GM21360 (cell line): ENCODE measurements at regions not wholly inside any gene's neighbourhood (a gene's known extent, or its start where the extent isn't known, plus 50 kb on each side); places are given as distances from the start of the nearest gene placed in this dataset.
"Not testable (repeated sequence)": the region's sequence is repeated elsewhere in the genome, so short reads cannot be mapped to it uniquely, and the experiment has no call there.

Experiments used
- ATAC-seq: cut with Tn5 transposase; IDR thresholded peaks from one replicate; pipeline ENCODE4 v1.9.1; 2021; ENCODE audit warnings: mild to moderate bottlenecking, moderate library complexity; ENCODE audit not compliant: unreplicated experiment

DNA sequence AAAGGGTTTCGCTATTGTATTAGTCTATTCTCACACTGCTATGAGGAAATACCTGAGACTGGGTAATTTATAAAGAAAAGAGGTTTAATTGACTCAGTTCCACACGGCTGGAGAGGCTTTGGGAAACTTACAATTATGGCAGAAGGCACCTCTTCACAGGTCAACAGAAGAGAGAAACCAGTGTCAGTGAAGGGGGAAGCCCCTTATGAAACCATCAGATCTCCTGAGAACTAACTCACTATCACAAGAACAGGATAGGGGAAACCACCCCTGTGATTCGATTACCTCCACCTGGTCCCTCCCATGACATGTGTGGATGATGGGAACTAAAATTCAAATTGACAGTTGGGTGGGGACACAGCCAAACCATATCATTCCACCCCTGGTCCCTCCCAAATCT lies 589.5 kb downstream of the CENPC start:
- no peak for ATAC-seq

DNA sequence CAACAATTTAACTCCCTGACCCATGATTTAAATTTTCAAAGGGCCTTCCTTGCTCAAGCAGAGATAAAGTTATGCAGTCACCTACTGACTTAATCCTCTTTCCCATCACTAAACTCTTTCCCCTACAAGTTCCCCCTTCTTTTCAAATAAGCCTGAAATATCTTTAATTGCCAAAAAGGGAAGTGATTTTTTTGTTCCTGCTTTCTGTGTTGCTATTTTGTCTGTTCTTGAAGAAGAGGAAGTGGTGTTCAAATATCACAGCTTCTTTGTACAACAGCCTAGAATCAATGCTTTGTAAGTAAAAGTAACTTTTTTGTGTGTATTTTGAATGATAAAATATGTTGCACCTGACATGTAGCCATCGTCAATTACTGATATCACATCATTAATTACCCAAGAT lies 595.9 kb downstream of the CENPC start:
- no peak for ATAC-seq

DNA sequence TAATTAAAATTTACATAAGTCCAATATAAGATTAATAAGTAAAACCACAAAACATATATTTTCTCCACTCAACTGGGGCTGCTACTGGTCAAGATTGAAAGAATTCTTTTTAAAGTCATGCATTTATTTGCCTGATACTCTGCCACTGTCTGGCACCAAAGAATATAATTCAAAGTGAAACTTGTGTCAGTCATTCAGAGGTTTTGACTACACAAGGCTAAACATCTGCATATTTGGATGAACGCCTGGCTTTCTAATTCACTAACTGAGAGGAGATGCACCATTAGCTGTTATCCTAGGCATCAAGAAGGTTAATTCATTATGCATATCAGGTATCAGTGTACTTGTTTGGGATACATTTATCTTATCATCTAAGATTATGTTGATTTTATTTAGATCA lies 598.5 kb downstream of the CENPC start:
- no peak for ATAC-seq

DNA sequence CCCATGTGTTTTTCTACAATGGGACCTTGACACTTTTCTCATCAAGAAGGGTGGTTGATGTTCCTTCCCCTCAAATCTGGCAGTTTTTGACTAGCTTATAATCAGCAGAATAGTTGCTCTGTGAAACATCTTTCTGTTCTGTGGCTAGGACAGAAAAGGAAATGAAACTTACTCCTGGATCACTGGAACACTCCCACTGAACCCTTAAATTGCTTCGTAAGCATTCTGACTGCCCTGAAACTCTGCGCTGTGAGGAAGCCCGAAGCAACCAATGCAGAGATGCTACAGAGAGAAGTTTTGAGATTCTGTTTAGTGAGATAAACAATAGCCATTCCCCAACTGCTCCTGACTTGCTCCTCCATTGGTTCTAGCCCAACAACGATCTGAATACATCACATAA lies 602.2 kb downstream of the CENPC start:
- no peak for ATAC-seq

DNA sequence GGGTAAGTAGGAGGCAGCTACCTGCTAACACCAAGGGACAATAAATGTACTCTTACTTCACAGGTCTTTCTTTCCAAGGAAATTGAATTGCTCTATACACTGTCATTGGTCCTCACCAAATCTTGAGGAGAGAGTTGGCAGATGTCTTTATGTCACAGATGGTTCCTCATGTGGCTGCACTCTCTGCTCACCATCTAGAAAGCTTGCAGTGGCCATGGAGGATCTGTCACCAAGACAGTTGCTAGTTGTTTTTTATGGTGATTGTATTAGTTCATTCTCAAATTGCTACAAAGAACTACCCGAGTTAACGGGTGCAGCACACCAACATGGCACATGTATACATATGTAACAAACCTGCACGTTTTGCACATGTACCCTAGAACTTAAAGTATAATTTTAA lies 613.3 kb downstream of the CENPC start:
- not testable (repeated sequence) for ATAC-seq

DNA sequence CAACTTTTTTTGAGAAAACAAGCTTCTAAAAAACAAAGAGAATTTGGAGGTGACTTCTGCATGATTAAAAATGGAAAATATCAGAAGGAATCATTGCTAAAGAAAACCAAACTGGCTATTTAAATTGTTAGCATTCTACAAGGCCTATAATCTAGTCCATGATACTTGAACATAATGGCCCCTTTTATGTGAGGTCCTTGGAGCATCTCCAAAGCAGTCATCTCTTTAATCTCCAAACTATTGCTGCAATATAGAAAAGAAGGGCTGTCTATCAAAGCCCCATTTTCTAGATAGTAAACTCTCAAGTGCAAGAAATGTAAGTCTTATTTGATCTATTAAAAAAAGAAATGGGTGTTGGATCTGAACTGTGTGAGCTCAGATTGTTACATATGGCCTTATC lies 615.1 kb downstream of the CENPC start:
- no peak for ATAC-seq

DNA sequence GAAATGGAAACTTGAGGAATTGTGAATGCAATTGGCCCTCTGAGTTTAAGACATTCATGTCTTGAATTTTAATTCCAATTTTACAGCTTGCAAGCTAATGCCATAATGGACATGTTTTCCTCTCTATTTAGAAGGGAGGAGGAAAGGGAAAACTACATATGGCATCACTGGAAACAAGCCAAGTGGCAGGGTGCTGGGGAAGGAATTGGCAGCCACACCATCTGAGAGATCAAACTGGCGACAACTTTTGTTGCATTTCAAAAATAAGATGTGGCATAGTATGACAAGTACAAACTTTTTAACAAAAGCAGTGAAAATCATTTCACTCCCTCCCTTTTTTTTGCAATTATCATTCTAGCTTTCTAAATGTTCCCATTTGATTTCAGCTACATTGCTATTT lies 615.6 kb downstream of the CENPC start:
- no peak for ATAC-seq

DNA sequence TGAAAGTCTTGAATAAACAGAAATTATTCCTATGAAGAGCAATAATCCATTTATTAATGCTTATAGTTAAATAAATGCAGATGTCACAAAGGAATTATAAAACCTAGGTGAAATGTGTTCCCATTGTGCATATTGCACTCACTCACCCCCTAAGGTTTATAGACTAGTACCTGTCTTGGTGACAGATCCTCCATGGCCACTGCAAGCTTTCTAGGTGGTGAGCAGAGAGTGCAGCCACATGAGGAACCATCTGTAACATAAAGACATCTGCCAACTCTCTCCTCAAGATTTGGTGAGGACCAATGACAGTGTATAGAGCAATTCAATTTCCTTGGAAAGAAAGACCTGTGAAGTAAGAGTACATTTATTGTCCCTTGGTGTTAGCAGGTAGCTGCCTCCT lies 616.4 kb downstream of the CENPC start:
- not testable (repeated sequence) for ATAC-seq

DNA sequence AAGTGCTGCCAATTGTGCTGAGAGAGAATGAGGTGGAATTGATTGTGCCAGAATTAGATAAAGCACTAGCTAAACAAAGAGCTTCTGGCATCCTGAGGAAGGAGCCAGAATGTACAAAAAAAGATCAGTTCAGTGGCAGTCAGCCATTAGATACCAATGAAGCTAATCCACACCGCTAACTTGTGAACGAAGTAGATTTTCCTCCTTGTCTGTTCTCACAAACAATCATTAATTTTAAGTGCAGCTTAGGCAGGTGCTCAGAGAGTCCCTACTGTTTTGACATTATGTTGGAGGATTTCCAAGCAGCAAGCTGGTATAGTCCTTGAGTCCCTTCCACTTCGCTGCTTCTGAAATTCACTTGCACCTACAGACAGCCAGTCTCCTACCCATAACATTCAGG lies 617.4 kb downstream of the CENPC start:
- ATAC-seq: no peak

DNA sequence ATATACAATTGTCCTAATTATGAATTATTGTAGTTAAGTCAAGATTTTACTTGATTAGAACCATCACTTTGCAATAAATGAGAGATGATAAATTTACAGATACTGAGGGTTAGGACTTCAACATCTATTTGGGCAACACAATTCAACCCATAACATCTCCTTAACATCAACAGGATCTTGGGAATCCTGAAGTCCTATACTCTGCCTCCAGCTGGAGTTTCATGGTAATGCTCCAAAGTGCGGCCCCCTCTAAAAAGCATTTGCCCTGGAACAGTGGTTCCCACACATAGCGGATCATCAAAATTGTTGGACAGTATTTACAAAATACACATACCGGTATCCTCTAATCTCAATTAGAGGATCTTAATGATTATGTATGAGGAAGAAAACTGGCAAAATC lies 618.6 kb downstream of the CENPC start:
- no peak for ATAC-seq

DNA sequence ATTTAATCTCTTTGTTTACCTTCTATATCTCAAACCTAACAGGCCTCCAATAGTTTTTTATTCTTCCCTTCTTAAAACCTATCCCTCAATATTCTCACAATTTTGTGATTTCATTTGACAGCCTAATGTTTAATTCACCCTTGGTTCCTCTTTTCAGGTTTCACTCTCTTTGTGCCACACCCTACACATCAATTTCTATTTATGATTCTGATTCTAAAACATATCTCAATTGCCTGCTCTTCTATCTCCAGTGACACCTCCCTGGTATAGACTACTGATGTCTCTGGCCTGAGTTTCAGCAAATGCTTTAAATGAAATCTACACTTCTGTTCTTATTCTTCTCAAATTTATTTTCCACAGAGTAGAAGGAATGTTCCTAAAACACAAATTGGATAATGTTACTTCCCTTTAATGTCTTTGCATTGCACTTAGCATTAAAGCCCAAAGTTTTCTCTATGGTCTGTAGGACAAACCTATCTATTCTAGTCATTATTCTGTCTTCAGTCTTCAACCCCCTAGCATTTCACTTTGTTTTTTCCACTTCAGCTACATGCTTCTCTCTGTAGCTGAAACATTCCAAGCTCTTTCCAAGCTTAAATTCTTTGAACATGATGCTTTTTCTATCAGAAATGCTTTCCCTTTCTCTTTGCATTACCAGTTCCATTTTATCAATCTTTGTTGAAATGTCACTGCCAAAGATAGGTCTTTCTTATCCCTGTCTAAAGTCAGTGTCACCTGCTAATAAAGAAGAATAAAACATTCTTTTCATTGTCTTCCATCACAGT lies 622.0 kb downstream of the CENPC start:
- ATAC-seq: no peak

DNA sequence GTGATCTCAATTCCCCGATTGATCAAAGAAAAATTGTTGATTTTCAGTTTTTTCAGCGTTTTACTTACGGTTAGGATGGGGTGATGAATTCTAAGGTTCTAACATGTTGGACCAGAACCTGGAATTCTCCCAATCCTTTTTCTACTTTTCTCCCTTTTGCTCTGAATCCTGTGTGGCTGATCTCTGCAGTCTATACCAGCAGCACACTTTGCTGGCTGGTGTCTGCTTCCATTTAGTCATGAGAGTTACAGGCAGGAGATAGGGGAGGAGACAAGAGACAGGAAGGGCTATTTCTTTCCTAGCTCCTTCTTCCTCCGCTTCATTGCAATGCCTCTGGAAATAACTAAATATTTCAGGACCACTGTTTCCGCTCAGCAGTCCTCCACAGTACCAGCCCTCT lies 623.9 kb downstream of the CENPC start:
- ATAC-seq: no peak

DNA sequence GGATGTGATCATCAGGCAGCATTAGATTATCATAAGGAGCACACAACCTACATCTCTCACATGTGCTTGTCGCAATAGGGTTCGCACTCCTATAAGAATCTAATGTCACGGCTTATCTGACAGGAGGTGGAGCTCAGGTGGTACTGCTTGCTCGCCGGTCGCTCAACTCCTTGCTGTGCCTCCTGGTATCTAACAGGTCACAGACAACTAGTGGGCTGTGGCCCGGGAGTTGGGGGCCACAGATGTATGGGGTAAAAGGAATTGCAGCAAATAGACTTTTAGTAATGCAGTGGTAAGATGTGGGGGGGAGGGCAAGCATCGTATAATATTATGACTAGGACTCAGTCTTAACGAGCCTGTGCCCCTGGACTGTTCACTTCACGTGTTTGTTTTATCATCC lies 624.8 kb downstream of the CENPC start:
- ATAC-seq: no peak

DNA sequence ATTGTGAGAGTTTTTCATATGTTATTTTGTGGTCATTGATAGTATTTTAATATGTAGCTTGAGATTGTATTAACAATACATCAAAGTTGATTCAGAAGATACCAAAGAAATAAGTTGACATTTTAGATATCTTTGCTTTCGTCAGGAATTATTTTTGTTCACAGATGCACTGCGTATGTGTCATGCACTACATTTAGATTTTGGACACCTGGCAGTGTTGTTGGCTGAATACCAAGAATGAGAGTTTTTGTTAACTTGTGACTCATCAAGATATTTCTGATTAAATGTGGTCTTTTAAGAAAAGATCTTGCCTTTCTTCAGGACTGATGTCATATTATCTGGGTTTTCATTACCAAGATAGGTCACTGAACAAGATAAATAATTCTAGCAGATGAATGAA lies 633.4 kb downstream of the CENPC start:
- no peak for ATAC-seq

DNA sequence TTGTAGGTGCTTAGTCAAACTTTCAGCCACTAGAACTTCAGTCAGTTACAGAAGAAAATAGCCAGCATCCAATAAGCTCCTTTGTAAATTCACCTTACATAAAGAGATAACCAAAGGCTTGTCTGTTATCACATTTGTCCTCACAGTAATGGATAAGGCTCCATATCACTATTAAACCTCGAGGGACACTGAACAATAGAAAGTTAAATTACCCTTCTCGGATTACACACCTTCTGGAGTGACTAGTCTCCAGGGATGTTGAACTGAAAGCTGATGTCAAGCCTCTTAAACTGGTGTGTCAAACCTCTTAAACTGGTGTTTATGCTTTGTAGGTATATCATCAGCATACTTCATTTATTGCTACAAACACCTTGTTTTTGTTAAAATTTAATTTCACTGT lies 639.0 kb downstream of the CENPC start:
- ATAC-seq: no peak

DNA sequence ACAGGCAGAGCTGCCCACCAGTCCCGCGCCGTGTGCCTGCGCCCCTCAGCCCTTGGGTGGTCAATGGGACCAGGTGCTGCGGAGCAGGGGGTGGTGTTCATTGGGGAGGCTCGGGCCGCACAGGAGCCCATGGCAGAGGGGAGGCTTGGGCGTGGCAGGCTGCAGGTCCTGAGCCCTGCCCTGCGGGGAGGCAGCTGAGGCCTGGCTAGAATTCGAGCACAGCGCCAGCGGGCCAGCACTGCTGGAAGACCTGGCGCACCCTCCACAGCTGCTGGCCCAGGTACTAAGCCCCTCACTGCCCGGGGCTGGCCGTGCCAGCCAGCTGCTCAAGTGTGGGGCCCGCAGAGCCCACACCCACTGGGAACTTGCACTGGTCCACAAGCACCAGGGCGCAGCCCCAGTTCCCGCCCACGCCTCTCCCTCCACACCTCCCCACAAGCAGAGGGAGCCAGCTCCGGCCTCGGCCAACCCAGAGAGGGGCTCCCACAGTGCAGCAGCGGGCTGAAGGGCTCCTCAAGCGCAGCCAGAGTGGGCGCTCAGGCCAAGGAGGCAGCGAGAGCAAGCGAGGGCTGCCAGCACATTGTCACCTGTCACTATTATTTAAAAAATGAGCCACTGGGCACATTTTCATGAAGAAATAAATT lies 645.8 kb downstream of the CENPC start:
- ATAC-seq: no peak

DNA sequence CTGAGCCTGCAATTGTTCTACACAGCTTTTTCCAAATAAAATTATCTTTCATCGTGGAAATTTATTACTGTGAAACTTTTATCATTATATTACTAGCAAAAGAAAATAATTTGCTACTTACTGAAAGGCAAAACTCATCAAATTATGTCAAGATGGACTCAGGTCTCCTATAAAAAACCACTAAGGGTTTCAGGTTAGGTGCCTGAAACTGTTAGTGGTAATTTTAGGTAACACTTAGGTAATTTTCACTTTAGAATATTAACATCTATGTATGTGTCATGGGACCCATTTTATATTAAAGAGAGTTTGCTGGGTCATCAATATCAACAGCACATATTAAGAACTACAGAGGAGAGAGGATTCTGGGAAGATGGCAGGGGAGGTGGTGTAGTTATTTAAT lies 651.5 kb downstream of the CENPC start:
- no peak for ATAC-seq

DNA sequence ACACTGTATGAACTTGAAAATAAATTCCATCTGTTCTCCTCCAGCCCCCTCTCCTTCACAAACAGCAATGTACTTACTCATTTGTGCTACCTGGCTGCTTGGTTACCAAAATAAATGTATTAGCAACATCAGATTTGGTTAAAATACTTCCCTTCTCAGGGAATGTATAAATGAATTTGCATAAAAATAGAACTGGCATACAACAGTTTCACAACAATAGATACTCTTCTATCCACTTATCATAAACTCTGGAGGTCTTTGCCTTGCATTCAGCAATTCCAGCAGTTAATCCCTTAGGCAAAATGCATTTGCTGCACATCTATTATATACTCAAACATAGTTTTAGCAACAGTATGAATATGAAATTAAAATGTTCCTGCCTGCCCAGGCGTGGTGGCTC lies 658.2 kb downstream of the CENPC start:
- ATAC-seq: no peak

DNA sequence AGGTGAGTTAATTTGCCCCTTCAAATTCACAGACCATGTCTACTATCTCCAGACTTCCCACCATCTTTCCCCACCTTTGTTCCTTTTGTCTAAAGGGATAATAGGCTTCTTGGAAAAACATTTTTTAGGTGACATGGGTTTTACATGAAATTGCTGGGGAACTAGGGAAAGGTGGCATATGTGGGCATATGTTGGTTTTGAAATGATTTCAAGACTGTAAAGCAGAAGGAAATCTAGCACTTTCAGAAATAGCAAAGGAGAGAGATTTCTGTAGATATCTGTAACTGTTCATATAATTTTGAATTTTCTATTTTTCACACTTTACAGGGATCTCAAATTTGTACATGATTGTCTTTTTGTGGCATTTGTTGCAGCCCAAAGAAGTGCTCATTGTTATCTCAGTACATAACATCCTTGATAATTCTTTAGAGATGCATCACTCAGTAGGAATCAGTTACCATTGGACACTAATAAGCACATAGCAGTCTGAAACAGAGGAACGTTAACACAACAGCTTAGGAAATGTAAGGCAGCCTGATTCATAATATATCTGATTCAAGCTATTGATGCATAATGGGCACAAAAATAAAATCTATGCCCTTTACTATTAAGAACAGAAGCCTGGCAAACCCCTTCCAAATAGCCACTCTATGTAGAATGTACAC lies 659.7 kb downstream of the CENPC start:
- ATAC-seq: no peak

DNA sequence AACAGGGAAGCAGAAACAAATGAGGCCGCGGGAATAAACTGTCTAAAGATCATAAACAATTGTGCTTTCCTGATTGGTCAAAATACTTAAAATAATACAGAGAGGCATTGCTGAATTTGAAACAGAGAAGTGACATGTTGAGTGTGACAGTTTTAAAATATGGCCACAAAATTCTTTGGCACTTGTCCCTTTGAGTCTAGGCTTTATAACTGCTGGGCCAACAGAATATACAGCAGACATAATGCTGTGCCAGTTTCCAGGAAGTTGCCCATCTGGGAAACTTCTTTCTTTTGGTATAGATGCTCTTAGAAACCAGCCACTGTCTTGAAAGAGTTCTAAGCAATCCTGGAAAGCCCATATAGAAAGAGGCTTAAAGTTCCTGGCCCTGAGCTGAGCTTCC lies 668.4 kb downstream of the CENPC start:
- no peak for ATAC-seq

DNA sequence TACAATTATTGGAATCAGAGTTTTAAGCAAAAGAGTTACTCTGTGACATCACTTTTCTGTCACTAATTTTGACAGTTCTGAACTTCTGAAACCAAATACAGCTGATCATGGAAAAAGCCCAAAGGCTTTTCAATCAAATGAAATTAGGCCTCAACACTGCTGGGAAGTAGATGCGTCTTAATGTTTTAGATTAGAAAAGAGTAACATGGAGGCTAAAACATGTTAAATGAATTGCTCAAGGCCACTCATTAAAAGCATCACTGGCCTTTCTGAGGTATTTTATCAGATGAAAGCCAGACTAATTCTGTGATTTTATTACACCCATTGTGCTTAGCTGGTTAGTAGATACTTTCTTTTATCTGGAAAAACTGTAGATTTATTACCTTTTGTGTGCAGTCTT lies 672.6 kb downstream of the CENPC start:
- no peak for ATAC-seq

DNA sequence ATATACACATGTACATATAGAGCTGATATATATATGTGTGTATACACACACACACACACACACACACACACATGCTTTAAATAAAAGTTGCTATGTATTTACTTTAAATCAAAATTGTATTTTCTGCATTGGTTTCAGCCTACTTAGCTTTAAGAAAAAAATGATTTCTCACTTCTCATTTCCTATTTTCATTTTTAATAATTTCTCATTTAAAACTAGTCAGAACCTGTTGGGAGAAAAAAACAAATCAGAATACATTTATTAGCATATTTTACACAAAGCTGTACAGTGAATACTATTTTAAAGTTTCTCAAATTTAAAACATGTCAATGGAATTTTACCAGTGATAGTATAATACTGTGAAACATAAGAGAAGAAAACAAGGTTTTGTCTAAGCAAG lies 681.8 kb downstream of the CENPC start:
- no peak for ATAC-seq
